Small intestine (tissue), 7 donors: ENCODE measurements at regions not wholly inside any gene's neighbourhood (a gene's known extent, or its start where the extent isn't known, plus 50 kb on each side); places are given as distances from the start of the nearest gene placed in this dataset.

Experiments used
- DNase-seq, 2 donors: peaks; one replicate each; pipeline versions ENCODE4 v3.0.0 to v3.0.0-alpha.2; 2013
- FAIRE-seq: peaks from 2 replicates; lab custom pipeline; 2012; peaks lifted over from hg19 to GRCh38; lab: Jason Lieb, UNC
- H3K27ac ChIP-seq, 3 donors: one replicate each; pipeline ENCODE4 v1.5.1; 2013; ENCODE audit warnings: low read length in 2 of 3, mild to moderate bottlenecking in 2 of 3, control low read depth in 1 of 3, inconsistent platforms in 1 of 3, low read depth in 1 of 3, moderate library complexity in 1 of 3
- H3K27me3 ChIP-seq, 3 donors: one replicate each; pipeline ENCODE4 v1.6.1; 2013; ENCODE audit warnings: low read length in 3 of 3, inconsistent platforms in 1 of 3; ENCODE audit not compliant: control insufficient read depth in 3 of 3, insufficient read depth in 3 of 3
- H3K36me3 ChIP-seq, 3 donors: one replicate each; pipeline ENCODE4 v1.6.1; 2013; ENCODE audit warnings: low read length in 3 of 3, inconsistent platforms in 1 of 3, low read depth in 1 of 3, mild to moderate bottlenecking in 1 of 3, moderate library complexity in 1 of 3; ENCODE audit not compliant: control insufficient read depth in 3 of 3, insufficient read depth in 2 of 3
- H3K4me1 ChIP-seq, 3 donors: one replicate each; pipeline ENCODE4 v1.6.1; 2013; ENCODE audit warnings: low read length in 2 of 3, inconsistent platforms in 1 of 3, low read depth in 1 of 3, mild to moderate bottlenecking in 1 of 3, moderate library complexity in 1 of 3; ENCODE audit not compliant: control insufficient read depth in 3 of 3, insufficient read depth in 2 of 3
- H3K4me3 ChIP-seq, 3 donors: one replicate each; pipeline ENCODE4 v1.5.1; 2013; ENCODE audit warnings: low read length in 3 of 3, control low read depth in 1 of 3, inconsistent platforms in 1 of 3, low read depth in 1 of 3, mild to moderate bottlenecking in 1 of 3, moderate library complexity in 1 of 3
- H3K9me3 ChIP-seq, 2 donors: one replicate each; pipeline ENCODE4 v1.6.1; 2013; ENCODE audit warnings: low read depth in 1 of 2, low read length in 1 of 2; ENCODE audit not compliant: control insufficient read depth in 2 of 2, insufficient read depth in 1 of 2
- WGBS, 3 donors: extraction: QIAGEN DNeasy Blood & Tissue Kit; methylation state at CpG; one replicate each; pipeline ENCODE4 v1.1.7; 2013; 5-methylcytosine and 5-hydroxymethylcytosine counted together
- donor health status: healthy with polysubstance abuse.
- donor health status: control.
- donor health status: control.
- donor health status: Bipolar disorder and iron deficiency.
- donor health status: healthy.

DNA sequence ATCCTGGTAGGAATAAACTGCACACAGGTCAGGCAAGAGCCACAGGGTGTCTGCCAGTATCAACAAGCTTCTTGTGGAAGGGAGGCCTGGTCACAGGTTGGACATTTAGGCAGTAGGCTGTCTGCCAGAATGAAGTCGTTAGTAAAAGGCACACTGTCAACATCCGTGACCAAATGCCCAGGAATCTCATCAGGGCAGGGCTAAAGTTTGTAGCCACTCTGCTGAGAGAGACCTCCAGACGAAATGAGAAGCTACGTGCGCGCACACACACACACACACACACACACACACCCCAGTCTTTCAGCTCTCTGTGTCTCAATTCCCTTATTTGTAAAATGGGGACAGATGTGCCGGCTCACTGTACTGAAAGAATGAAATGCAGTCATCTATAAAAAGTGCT lies 408.7 kb upstream of the ZFP42 start:
- DNase-seq (no peak), FAIRE-seq (no peak)
- no peaks in the 10 kb centered on the region for H3K36me3 ChIP-seq
- no peaks in the 10 kb centered on the region for H3K9me3 ChIP-seq
- no peak overlapping the region for H3K27ac ChIP-seq
- no peaks in the 10 kb centered on the region for H3K4me1 ChIP-seq
- H3K4me3 ChIP-seq, result no peak overlapping the region
- 70 to 78% (median 75%) methylated on average over 7 of the region's 7 CpGs for WGBS, 3 donors
- no peaks in the 10 kb centered on the region for H3K27me3 ChIP-seq

DNA sequence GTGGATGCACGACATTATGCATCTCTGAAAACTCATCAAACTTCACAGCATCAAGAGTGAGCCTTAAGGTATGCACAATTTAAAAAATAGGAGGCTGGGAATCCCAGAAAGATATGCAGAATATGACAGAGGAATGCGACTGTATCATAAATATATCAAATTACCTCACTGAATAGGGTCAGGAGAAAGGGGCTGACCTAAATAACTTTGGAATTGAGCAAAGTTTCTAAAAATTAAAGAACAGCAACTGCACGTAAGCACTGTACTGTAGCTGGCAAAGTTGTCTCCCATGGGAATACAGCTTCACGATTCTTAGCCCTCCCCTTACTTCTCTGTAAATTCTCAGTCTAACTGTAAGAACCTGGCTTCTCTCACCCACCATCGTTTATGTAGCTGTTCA lies 397.4 kb upstream of the ZFP42 start:
- FAIRE-seq (no peak), DNase-seq (no peak)
- Histone ChIP-seq H3K4me1 (no peaks in the 10 kb centered on the region), H3K36me3 (no peaks in the 10 kb centered on the region), H3K4me3 (no peak overlapping the region), H3K27me3 (no peaks in the 10 kb centered on the region), H3K27ac (no peak overlapping the region), H3K9me3 (no peaks in the 10 kb centered on the region)
- 63 to 67% (median 64%) methylated on average over 5 of the region's 5 CpGs for WGBS, 3 donors

DNA sequence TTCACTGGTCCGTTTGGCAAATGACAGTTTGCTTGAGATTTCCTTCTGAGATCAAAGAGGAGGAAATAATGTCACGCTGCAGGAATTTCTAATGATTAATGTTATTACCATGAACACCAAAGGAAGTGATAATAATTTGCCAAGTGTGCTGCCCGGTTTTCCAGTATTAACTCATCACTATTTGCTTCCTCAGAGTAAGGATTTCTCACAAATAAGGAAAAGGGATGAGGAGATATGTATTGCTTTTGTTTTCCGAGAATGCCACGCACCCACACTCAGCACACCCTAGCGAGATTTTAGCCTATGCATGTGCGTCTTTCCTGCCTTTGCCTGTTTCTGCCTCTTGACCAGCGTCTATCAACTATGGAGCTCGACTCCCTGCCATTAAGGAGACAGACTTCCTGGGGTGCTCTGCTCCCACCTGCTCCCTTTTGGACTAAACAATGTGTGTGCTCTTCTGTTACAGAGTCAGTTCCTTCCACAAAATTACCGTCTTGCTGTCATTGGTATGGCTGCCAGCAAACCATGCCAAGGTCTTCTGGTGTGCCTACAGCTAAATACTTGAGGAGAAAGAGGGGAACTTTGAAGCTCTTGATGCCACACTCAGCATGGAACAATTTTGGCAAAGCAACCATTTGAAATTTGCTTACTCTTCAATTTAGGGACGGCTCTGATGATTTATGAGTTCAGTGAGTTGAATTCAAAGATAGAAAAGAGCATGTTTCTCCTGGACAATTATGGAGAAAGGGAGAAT lies 393.1 kb upstream of the ZFP42 start:
- 46 to 53% (median 50%) methylated on average over 11 of the region's 11 CpGs for WGBS, 3 donors
- Histone ChIP-seq H3K27ac (no peak overlapping the region), H3K27me3 (no peaks in the 10 kb centered on the region), H3K4me1 (no peaks in the 10 kb centered on the region), H3K4me3 (no peak overlapping the region), H3K9me3 (no peaks in the 10 kb centered on the region), H3K36me3 (no peaks in the 10 kb centered on the region)
- no peak for DNase-seq
- FAIRE-seq, result no peak

DNA sequence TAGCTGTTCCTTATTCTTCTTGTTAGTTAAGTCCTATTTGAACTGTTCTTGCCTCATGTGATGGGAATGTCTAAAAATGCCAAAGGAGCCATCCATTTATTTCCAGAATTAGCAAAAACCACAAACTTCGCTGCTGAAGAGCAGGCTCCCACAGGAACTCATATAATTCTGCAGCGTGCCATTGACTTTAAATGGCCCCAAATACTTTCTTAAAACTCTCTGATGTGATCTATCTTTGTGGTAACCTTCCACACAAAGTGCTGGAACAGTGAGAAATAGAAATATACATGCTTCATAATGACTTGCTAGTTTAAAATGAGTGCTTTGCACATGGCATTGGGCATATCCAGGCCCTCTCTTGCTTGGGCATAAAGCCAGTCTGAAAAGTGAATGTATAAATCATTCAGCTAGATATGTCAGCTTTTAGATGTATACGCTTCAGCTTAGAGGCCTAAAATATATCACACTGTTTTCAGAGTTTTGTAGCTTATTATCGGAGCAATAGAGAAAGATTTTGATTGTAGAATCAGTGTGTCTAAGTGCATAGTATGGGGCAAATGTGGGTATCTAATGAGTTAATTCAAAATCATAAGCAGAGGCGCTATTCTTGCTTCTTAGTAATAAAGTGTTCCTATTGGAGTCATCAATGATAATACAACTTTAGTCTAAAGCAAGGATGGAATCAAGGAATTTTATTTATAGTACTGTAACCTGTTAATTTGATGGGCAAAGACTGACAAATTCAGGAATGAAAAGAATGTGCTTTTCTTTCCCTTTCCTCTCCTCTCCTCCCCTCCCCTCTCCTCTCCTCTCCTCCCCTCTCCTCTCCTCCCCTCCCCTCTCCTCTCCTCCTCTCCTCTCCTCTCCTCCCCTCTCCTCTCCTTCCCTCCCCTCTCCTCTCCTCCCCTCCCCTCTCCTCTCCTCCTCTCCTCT lies 392.2 kb upstream of the ZFP42 start:
- DNase-seq (no peak), FAIRE-seq (no peak)
- H3K9me3 ChIP-seq, result no peaks in the 10 kb centered on the region
- no peaks in the 10 kb centered on the region for H3K4me1 ChIP-seq
- WGBS, 3 donors, result 70 to 76% (median 73%) methylated on average over 5 of the region's 5 CpGs
- no peak overlapping the region for H3K27ac ChIP-seq
- no peaks in the 10 kb centered on the region for H3K36me3 ChIP-seq
- H3K4me3 ChIP-seq, result no peak overlapping the region
- H3K27me3 ChIP-seq, result no peaks in the 10 kb centered on the region

DNA sequence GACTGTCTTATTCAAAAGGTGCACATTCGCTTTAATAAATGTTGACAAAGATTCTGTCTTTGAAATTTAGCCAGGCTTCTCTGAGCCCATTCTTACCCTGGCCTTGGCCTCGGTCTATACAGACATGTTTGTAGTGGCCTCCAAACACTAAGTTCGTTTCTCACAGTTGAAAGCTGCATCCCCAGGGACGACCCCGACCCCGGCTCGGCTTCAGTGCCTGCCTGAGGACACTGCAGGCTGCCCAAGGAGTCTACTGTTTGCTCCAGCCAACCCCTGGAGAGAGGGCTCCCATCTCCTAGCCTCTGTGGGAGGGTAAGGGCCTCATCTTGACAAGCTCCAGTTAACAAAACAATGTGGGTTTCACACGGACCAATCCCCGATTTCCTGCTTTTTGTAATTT lies 390.6 kb upstream of the ZFP42 start:
- H3K27me3 ChIP-seq, result no peaks in the 10 kb centered on the region
- H3K9me3 ChIP-seq, result no peaks in the 10 kb centered on the region
- WGBS, 3 donors, result 57 to 69% (median 63%) methylated on average over 9 of the region's 9 CpGs
- no peak overlapping the region for H3K27ac ChIP-seq
- DNase-seq, result no peak
- no peaks in the 10 kb centered on the region for H3K4me1 ChIP-seq
- FAIRE-seq, result no peak
- H3K4me3 ChIP-seq, result no peak overlapping the region
- H3K36me3 ChIP-seq, result no peaks in the 10 kb centered on the region

DNA sequence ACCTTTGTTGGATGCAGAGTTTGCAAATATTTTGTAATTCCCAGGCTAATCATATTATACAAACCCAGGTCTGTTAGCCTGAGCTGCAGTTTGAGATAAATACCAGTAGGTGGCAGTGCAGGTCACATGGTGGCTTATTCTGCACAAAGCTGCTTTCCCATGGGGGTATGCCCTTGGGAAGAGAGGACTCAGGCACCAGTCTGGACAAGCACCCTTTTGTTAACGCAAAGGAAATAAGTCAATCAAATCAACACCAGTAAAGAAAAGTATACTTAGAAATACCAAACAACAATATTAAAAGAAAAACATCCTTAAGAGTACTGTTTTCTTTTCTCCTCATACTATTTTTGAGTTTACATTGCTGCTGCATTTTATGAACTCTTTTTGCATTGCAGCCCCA lies 389.0 kb upstream of the ZFP42 start:
- WGBS, 3 donors, result 14 to 50% (median 36%) methylated on average over 1 of the region's 1 CpG
- Histone ChIP-seq H3K4me1 (no peaks in the 10 kb centered on the region), H3K9me3 (no peaks in the 10 kb centered on the region), H3K36me3 (no peaks in the 10 kb centered on the region), H3K27me3 (no peaks in the 10 kb centered on the region), H3K27ac (no peak overlapping the region), H3K4me3 (no peak overlapping the region)
- DNase-seq (peak; percentile 39 to 54), FAIRE-seq (no peak)

DNA sequence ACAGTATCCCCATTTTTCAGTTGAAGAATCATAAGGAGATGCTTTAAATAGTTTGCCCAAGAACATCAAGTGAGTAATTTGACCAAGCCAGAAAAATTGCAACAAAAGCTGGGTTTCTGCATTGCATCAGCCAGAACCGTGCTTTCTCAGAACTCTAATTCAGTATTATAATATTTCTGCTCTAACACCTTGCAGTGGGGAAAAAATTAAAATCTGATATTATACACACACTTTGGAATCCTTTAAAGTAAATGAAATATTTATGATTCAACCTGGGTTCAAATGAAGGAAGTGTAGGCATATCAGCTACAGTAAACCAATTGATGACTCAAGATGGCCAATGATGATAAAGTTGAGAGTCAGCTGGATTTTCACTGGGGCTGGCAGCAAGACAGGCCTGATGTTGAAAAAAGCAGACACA lies 387.6 kb upstream of the ZFP42 start:
- no peak overlapping the region for H3K4me3 ChIP-seq
- WGBS, 3 donors, result 63 to 77% (median 70%) methylated on average over 1 of the region's 1 CpG
- no peaks in the 10 kb centered on the region for H3K9me3 ChIP-seq
- H3K27me3 ChIP-seq, result no peaks in the 10 kb centered on the region
- H3K36me3 ChIP-seq, result no peaks in the 10 kb centered on the region
- H3K4me1 ChIP-seq, result no peaks in the 10 kb centered on the region
- FAIRE-seq (no peak), DNase-seq (no peak)
- no peak overlapping the region for H3K27ac ChIP-seq

DNA sequence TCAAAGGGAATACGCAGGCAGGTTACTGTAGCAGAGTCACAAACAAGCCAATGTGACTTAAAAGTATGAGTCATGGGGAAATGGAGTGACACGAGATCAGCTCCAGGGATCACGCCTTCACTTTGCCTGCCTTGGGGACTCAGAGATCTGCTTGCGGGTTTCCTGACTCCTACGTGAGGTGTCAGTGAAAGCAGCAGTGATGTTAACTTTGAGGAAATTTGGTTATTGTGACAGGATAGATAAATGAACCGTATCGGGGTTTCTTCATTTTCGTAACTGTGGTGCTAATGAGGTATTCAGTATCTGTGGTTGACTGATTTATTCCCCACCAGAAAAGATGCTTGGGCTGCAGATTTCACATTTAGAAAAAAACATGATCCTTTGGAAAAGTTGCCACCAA lies 383.3 kb upstream of the ZFP42 start:
- Histone ChIP-seq H3K4me1 (no peaks in the 10 kb centered on the region), H3K27ac (no peak overlapping the region), H3K27me3 (no peaks in the 10 kb centered on the region), H3K36me3 (no peaks in the 10 kb centered on the region), H3K9me3 (no peaks in the 10 kb centered on the region), H3K4me3 (no peak overlapping the region)
- no peak for FAIRE-seq
- DNase-seq, result no peak
- 76 to 84% (median 79%) methylated on average over 8 of the region's 8 CpGs for whole genome bisulfite sequencing, 3 donors
